Common myeloid progenitor, CD34-positive (primary cell): ENCODE measurements at regions not wholly inside any gene's neighbourhood (a gene's known extent, or its start where the extent isn't known, plus 50 kb on each side); places are given as distances from the start of the nearest gene placed in this dataset.
A peak's percentile ranks its signal among the peaks of the same experiment; 100 is the strongest.
"Not testable (repeated sequence)": the region's sequence is repeated elsewhere in the genome, so short reads cannot be mapped to it uniquely, and the experiment has no call there.

Experiments
- CTCF ChIA-PET: fragments of 350-600 bp; sonication (Branson Sonifier 250); formaldehyde crosslinking; loops from one replicate; lab custom pipeline; 2021; ENCODE audit warnings: antibody characterized with exemption; lab: Charles Lee
- POLR2A ChIA-PET: fragments of 350-600 bp; sonication (Branson Sonifier 250); formaldehyde crosslinking; loops from one replicate; lab custom pipeline; 2021; ENCODE audit warnings: antibody characterized with exemption; lab: Charles Lee
- DNase-seq, 3 donors: peaks; one replicate each; pipeline versions ENCODE4 v3.0.0 to v3.0.0-alpha.2; 2013
- H3K27ac ChIP-seq, 2 experiments: 1 replicate in 1 of 2; 2 replicates in 1 of 2; pipeline ENCODE4 v1.7.0; 2013; ENCODE audit warnings: inconsistent platforms in 2 of 2, low read length in 2 of 2, mild to moderate bottlenecking in 2 of 2, low read depth in 1 of 2, moderate library complexity in 1 of 2; ENCODE audit not compliant: severe bottlenecking in 2 of 2, insufficient read depth in 1 of 2, poor library complexity in 1 of 2
- H3K27me3 ChIP-seq, 5 experiments: replicated peaks in 2 of 5; 1 replicate in 3 of 5; 2 replicates in 2 of 5; pipeline versions ENCODE4 v1.6.1 to v1.7.0; 2013; ENCODE audit warnings: low read length in 4 of 5, mild to moderate bottlenecking in 2 of 5, moderate library complexity in 2 of 5, inconsistent platforms in 1 of 5; ENCODE audit not compliant: insufficient read depth in 5 of 5, control insufficient read depth in 4 of 5
- H3K36me3 ChIP-seq, 4 experiments: 1 replicate in 2 of 4; 2 replicates in 2 of 4; pipeline versions ENCODE4 v1.6.1 to v1.7.0; 2013; ENCODE audit warnings: low read length in 3 of 4, control low read depth in 1 of 4, mild to moderate bottlenecking in 1 of 4; ENCODE audit not compliant: control insufficient read depth in 4 of 4, insufficient read depth in 4 of 4
- H3K4me1 ChIP-seq, 4 experiments: 1 replicate in 3 of 4; 2 replicates in 1 of 4; pipeline versions ENCODE4 v1.6.1 to v1.7.1; 2013; ENCODE audit warnings: low read length in 3 of 4, mild to moderate bottlenecking in 3 of 4, control low read depth in 1 of 4, inconsistent platforms in 1 of 4, moderate library complexity in 1 of 4; ENCODE audit not compliant: control insufficient read depth in 4 of 4, insufficient read depth in 4 of 4; ENCODE audit errors: control extremely low read depth in 1 of 4
- H3K4me3 ChIP-seq, 7 experiments: 1 replicate in 4 of 7; 2 replicates in 3 of 7; pipeline versions ENCODE4 v1.5.1 to v1.7.0; 2013; ENCODE audit warnings: mild to moderate bottlenecking in 7 of 7, low read length in 6 of 7, moderate library complexity in 6 of 7, inconsistent platforms in 2 of 7, low read depth in 2 of 7, control low read depth in 1 of 7; ENCODE audit not compliant: insufficient read depth in 4 of 7, control insufficient read depth in 1 of 7; ENCODE audit errors: extremely low read depth in 1 of 7
- H3K9me3 ChIP-seq, 5 experiments: 1 replicate in 4 of 5; 2 replicates in 1 of 5; pipeline versions ENCODE4 v1.6.1 to v1.7.1; 2013; ENCODE audit warnings: low read length in 4 of 5, mild to moderate bottlenecking in 2 of 5, inconsistent platforms in 1 of 5, low read depth in 1 of 5, moderate library complexity in 1 of 5; ENCODE audit not compliant: control insufficient read depth in 4 of 5, insufficient read depth in 2 of 5; ENCODE audit errors: control extremely low read depth in 1 of 5
- WGBS: methylation state at CpG from one replicate; pipeline ENCODE4 v1.1.5; 2013; ENCODE audit not compliant: insufficient coverage; 5-methylcytosine and 5-hydroxymethylcytosine counted together

GRCh38 chr9:2267181-2267745, 252.1 kb downstream of the SMARCA2 start:
- CTCF ChIA-PET, result interaction anchor here (0.6 kb wide), 1 partner anchor 119 kb away, joined by 5 read pairs; no protein-coding TSS in a partner anchor
- no peak overlapping the region for H3K4me3 ChIP-seq
- no peaks in the 10 kb centered on the region for H3K27me3 ChIP-seq
- no peak for DNase-seq
- 100% methylated on average over 6 of the region's 7 CpGs for WGBS
- H3K36me3 ChIP-seq, result no peaks in the 10 kb centered on the region
- peaks cover 0 to 3% (median 1%) of the 10 kb centered on the region in 4 experiments for H3K4me1 ChIP-seq
- H3K27ac ChIP-seq, result no peak overlapping the region
- H3K9me3 ChIP-seq, result peaks cover 0 to 2% (median 0%) of the 10 kb centered on the region in 5 experiments
- POLR2A ChIA-PET, result no interaction called here

- Histone ChIP-seq H3K36me3 (no peaks in the 10 kb centered on the region), H3K4me3 (no peak overlapping the region), H3K9me3 (no peaks in the 10 kb centered on the region), H3K27ac (no peak overlapping the region), H3K4me1 (peaks cover 0 to 2% (median 0%) of the 10 kb centered on the region in 4 experiments), H3K27me3 (no peaks in the 10 kb centered on the region)
- no peak for DNase-seq
- POLR2A ChIA-PET, result interaction anchor here (0.7 kb wide), 1 partner anchor 17 kb away, joined by 4 read pairs; no protein-coding TSS in a partner anchor
- CTCF ChIA-PET, result interaction anchor here (0.6 kb wide), 1 partner anchor 1062 kb away, joined by 3 read pairs; no protein-coding TSS in a partner anchor
- WGBS, result 81% methylated on average over 2 of the region's 3 CpGs
These were observed 254.6 kb downstream of the SMARCA2 start for GRCh38 chr9:2269778-2270177.

GRCh38 chr9:2270565-2270964, 255.4 kb downstream of the SMARCA2 start:
- POLR2A ChIA-PET, result no interaction called here

GRCh38 chr9:2271426-2271825, 256.3 kb downstream of the SMARCA2 start:
- DNase-seq, result peak; percentile 33 to 64 (median 60)
- Histone ChIP-seq H3K4me1 (peaks cover 0 to 2% (median 0%) of the 10 kb centered on the region in 4 experiments), H3K36me3 (no peaks in the 10 kb centered on the region), H3K27me3 (no peaks in the 10 kb centered on the region), H3K4me3 (no peak overlapping the region), H3K9me3 (no peaks in the 10 kb centered on the region), H3K27ac (no peak overlapping the region)
- ChIA-PET CTCF (no interaction called here), POLR2A (interaction anchor here (0.7 kb wide), 1 partner anchor 9 kb away, joined by 4 read pairs; no protein-coding TSS in a partner anchor)
- WGBS, result 14% methylated on average over 1 of the region's 4 CpGs

More at GRCh38 chr9:2270565-2270964, 255.4 kb downstream of the SMARCA2 start:
- Histone ChIP-seq H3K36me3 (no peaks in the 10 kb centered on the region), H3K4me3 (no peak overlapping the region), H3K4me1 (peaks cover 0 to 2% (median 0%) of the 10 kb centered on the region in 4 experiments), H3K9me3 (no peaks in the 10 kb centered on the region), H3K27ac (no peak overlapping the region), H3K27me3 (no peaks in the 10 kb centered on the region)
- no peak for DNase-seq
- CTCF ChIA-PET, result interaction anchor here (0.6 kb wide), 1 partner anchor 1061 kb away, joined by 3 read pairs; no protein-coding TSS in a partner anchor
- WGBS, result 100% methylated on average over 2 of the region's 5 CpGs

GRCh38 chr9:2274762-2275161, 259.6 kb downstream of the SMARCA2 start:
- no peak overlapping the region for H3K4me3 ChIP-seq
- ChIA-PET CTCF (no interaction called here), POLR2A (no interaction called here)
- 100% methylated on average over 1 of the region's 4 CpGs for WGBS
- H3K27ac ChIP-seq, result no peak overlapping the region
- H3K4me1 ChIP-seq, result peaks cover 0 to 2% (median 0%) of the 10 kb centered on the region in 4 experiments
- H3K36me3 ChIP-seq, result no peaks in the 10 kb centered on the region
- no peaks in the 10 kb centered on the region for H3K9me3 ChIP-seq
- no peak for DNase-seq
- no peaks in the 10 kb centered on the region for H3K27me3 ChIP-seq

GRCh38 chr9:2276296-2276695, 261.1 kb downstream of the SMARCA2 start:
- Histone ChIP-seq H3K27me3 (no peaks in the 10 kb centered on the region), H3K27ac (no peak overlapping the region), H3K9me3 (no peaks in the 10 kb centered on the region), H3K4me3 (no peak overlapping the region), H3K4me1 (peaks cover 0 to 2% (median 0%) of the 10 kb centered on the region in 4 experiments), H3K36me3 (no peaks in the 10 kb centered on the region)
- no peak for DNase-seq
- ChIA-PET POLR2A (no interaction called here), CTCF (no interaction called here)
- WGBS, result 98% methylated on average over 9 of the region's 10 CpGs

- POLR2A ChIA-PET, result not testable (repeated sequence)
- WGBS, result 80% methylated on average over 3 of the region's 9 CpGs
These were observed 262.0 kb downstream of the SMARCA2 start for GRCh38 chr9:2277133-2277532.

More at GRCh38 chr9:2277133-2277532, 262.0 kb downstream of the SMARCA2 start:
- H3K36me3 ChIP-seq, DNase-seq, H3K4me1 ChIP-seq, H3K27me3 ChIP-seq, H3K27ac ChIP-seq, H3K9me3 ChIP-seq, CTCF ChIA-PET, H3K4me3 ChIP-seq: not testable (repeated sequence)
